Heart left ventricle (tissue), 13 donors: ENCODE measurements at regions not wholly inside any gene's neighbourhood (a gene's known extent, or its start where the extent isn't known, plus 50 kb on each side); places are given as distances from the start of the nearest gene placed in this dataset.

Experiments
- CTCF ChIP-seq, 12 donors: fragments of 200-600 bp; sonication (generic) in 4 of 12; IDR thresholded peaks; one replicate each; pipeline versions ENCODE4 v1.5.0 to v1.8.0; 2018 to 2022; ENCODE audit warnings: antibody characterized with exemption in 12 of 12, mild to moderate bottlenecking in 5 of 12
- POLR2A ChIP-seq, 2 donors: fragments of 450-650 bp; IDR thresholded peaks; one replicate each; pipeline ENCODE4 v1.6.1; 2017; ENCODE audit warnings: antibody characterized with exemption in 2 of 2, mild to moderate bottlenecking in 2 of 2, moderate library complexity in 2 of 2
- donor health status: ischemic (EF 13 %, LVEDD 7.1; RV severe dilation, severe dysfunction).
- donor health status: DM: no; HTN: yes; CAD: no.
- donor health status: DM: no; HTN: no; CAD: no.
- donor health status: ischemic (EF 25% LVEDD 6.9; RV normal size, moderate dysfunction).
- donor health status: ischemic (EF 25% LVEDD 5.7; RV mildly dilated, moderate dysfunction).
- donor health status: ischemic (EF 35%, LVEDD 5.7; RV mildly dilated, moderate dysfunction).
- donor health status: nonischemic (EF 11% LVEDD 7.7; RV severe dilation, severe dysfunction).
- donor health status: DM: yes; HTN: yes; CAD: no.
- donor health status: PGD.
- donor health status: ischemic (EF 29% LVEDD 5.4; RV normal size, mild dysfunction).
- donor health status: nonischemic (EF 23%, LVEDD 6.1; RV moderate dilation, normal function).

DNA sequence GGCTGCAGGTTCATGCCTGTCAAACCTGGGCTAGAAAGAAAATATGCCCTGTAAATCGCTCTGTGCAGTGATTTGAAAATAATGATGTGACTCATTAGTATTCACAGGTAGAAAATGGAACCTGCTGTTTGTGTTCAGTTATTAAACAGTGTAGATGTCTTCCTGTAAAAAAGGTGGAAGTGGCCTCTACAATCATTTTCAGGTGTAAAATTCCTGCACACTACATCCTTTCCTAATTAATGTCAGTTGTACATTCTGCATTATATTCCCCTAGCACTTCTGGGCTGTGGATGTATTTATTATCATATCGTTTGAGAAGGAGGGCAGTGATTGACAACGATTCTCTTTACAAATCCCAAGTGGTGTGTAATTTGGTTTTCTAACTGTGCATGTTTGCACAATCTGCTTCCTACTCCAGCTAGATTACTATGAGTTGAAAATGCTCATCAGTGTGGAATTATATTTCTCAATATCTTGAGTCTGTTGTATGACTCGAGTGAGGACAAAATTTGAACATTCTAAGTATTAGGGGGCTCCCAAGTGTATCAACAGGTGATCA lies 454.0 kb upstream of the DDI1 start:
- no peak for TF ChIP-seq CTCF (IDR thresholded peaks at IDR 0.05)
- no peak for TF ChIP-seq POLR2A (IDR thresholded peaks at IDR 0.05)
